ENCODE measurements at regions not wholly inside any gene's neighbourhood (a gene's known extent, or its start where the extent isn't known, plus 50 kb on each side); places are given as distances from the start of the nearest gene placed in this dataset.
"Not testable (repeated sequence)": the region's sequence is repeated elsewhere in the genome, so short reads cannot be mapped to it uniquely, and the experiment has no call there.

DNA sequence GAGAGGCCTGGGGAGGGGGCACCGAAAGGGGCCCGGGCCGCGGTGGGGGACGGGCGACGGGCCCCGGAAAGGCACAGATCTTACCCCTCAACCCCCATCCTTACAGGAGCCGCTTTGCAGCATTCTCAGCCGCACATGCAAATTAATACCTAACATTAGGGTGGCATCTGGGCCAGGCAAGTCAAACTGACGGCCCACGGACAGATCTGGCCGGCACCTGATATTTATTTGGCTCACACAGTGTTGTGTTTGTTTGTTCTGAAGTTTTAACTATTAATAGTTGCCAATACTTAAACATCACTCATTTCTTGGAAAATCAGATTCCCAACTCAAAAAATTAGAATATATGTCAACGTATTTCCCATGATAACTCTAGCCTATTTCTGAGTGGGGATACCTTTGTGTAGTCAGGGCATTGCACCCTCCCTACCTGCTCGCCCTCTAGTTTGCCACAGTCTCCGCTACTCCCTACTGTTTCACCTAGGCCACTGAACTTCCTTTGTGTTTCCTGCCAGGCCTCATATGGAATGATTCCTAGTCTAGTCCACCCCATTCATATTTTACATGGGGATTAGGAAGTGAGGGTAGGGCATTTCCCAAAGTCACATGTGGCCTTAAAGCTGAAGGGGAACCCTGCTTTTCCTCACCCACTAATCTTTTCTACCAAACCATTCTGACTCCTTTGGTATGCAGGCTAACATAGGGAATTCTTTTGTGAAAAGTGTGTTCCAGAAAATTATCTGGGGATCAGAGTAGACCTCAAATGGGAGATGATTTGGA, 71.9 kb upstream of the LARP1 start:
- Histone ChIP-seq H3K36me3 (ENCODE audit: control insufficient read depth, insufficient read depth, low read length) (no peaks in the 10 kb centered on the region), H3K4me3 (ENCODE audit: insufficient read depth, low read depth, low read length, poor library complexity, severe bottlenecking) (peak overlapping the region; percentile 57), H3K9me3 (ENCODE audit: control insufficient read depth, low read length) (no peaks in the 10 kb centered on the region), H3K27me3 (replicated peaks; ENCODE audit: control insufficient read depth, insufficient read depth, low read length, poor library complexity, severe bottlenecking) (no peaks in the 10 kb centered on the region), H3K4me1 (ENCODE audit: control insufficient read depth, insufficient read depth, low read length, poor library complexity, severe bottlenecking) (peaks cover 6% of the 10 kb centered on the region), H3K27ac (ENCODE audit: insufficient read depth, low read length, poor library complexity, severe bottlenecking) (no peak overlapping the region)
- no peak for DNase-seq

DNA sequence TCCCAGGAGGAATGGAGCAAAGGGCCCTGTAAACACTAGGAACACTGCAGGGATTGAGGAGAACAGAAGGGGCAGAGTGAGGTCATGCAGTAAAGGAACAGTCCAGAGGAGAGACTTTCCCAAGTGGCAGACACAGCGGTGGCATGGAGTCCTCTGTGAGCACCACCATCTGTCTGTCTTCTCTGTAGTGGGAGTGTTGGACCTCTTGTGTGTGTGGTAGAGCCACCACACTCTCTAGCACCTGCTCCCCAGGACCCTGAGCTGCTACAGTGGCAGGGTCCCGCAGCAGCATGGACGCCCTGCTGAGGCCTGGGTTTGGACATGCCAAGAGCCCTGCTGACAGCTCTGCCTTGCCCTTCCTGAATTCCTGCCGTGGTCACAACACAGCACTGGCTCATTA, 75.7 kb upstream of the LARP1 start:
- Histone ChIP-seq H3K36me3 (ENCODE audit: control insufficient read depth, insufficient read depth, low read length) (no peaks in the 10 kb centered on the region), H3K4me3 (ENCODE audit: insufficient read depth, low read depth, low read length, poor library complexity, severe bottlenecking) (no peak overlapping the region), H3K9me3 (ENCODE audit: control insufficient read depth, low read length) (no peaks in the 10 kb centered on the region), H3K4me1 (ENCODE audit: control insufficient read depth, insufficient read depth, low read length, poor library complexity, severe bottlenecking) (peaks cover 6% of the 10 kb centered on the region), H3K27me3 (replicated peaks; ENCODE audit: control insufficient read depth, insufficient read depth, low read length, poor library complexity, severe bottlenecking) (no peaks in the 10 kb centered on the region), H3K27ac (ENCODE audit: insufficient read depth, low read length, poor library complexity, severe bottlenecking) (no peak overlapping the region)
- no peak for DNase-seq

DNA sequence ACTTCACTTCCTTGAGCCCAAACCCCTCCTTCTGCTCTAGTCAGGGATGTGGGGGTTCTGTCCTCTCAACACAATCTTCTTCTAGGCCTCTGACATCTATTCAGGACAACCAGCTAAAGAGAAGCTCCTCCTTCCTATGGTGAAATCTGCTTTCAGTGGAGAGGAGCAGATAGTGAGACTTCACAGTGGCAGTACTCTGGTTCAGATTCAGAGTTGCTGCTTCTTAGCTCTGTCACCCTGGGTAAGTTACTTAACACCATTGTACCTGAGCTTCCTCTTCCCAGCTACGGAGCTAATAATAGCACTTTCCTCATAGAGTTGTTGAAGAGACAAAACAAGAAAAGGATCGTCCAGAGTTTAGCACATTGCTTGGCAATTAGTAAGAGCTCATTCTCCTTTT, 77.3 kb upstream of the LARP1 start:
- DNase-seq = no peak
- no peaks in the 10 kb centered on the region for H3K36me3 ChIP-seq (ENCODE audit: control insufficient read depth, insufficient read depth, low read length)
- no peaks in the 10 kb centered on the region for H3K27me3 ChIP-seq (replicated peaks; ENCODE audit: control insufficient read depth, insufficient read depth, low read length, poor library complexity, severe bottlenecking)
- H3K4me1 ChIP-seq (ENCODE audit: control insufficient read depth, insufficient read depth, low read length, poor library complexity, severe bottlenecking) = peaks cover under 1% of the 10 kb centered on the region
- no peaks in the 10 kb centered on the region for H3K9me3 ChIP-seq (ENCODE audit: control insufficient read depth, low read length)
- H3K27ac ChIP-seq (ENCODE audit: insufficient read depth, low read length, poor library complexity, severe bottlenecking) = no peak overlapping the region
- no peak overlapping the region for H3K4me3 ChIP-seq (ENCODE audit: insufficient read depth, low read depth, low read length, poor library complexity, severe bottlenecking)

DNA sequence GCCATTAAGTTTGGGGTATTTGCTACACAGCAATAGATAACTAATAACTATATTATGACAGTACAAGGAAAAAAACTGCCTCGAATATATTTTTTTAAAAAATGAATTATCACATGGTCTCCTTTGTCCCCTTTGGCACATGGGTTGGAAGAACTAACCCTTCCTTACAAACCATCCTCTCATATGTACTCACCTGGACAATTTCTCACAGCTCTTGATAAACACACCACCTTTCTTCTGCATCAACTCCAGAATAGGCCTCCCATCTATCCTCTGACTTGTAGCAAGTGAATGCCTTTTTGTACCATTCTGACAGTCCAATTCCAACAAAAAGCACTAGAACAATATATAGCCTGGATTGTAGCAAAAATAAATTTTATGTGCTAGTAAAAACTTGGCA, 78.7 kb upstream of the LARP1 start:
- no peaks in the 10 kb centered on the region for H3K27me3 ChIP-seq (replicated peaks; ENCODE audit: control insufficient read depth, insufficient read depth, low read length, poor library complexity, severe bottlenecking)
- no peaks in the 10 kb centered on the region for H3K4me1 ChIP-seq (ENCODE audit: control insufficient read depth, insufficient read depth, low read length, poor library complexity, severe bottlenecking)
- no peak overlapping the region for H3K4me3 ChIP-seq (ENCODE audit: insufficient read depth, low read depth, low read length, poor library complexity, severe bottlenecking)
- no peaks in the 10 kb centered on the region for H3K9me3 ChIP-seq (ENCODE audit: control insufficient read depth, low read length)
- no peaks in the 10 kb centered on the region for H3K36me3 ChIP-seq (ENCODE audit: control insufficient read depth, insufficient read depth, low read length)
- no peak for DNase-seq
- H3K27ac ChIP-seq (ENCODE audit: insufficient read depth, low read length, poor library complexity, severe bottlenecking) = no peak overlapping the region

DNA sequence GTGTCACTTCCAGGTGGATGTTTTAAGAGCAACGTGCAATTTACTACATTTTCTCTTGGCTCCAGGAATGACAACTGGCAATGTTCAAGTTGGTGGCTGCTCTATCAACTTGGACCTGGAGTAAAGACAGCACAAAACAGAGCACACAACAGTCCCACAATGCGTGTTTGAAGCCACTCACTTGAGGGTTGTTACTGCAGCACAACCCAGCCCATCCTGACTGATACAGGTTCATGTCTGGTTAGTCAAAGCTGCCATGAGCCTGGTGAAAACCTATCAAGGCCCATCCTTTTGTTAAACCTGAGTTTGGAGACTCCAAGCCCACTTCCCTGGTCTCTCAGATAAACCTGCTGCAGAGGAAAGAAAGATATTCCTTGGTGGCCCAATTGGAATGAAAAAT, 81.1 kb upstream of the LARP1 start:
- DNase-seq = no peak
- H3K27me3 ChIP-seq (replicated peaks; ENCODE audit: control insufficient read depth, insufficient read depth, low read length, poor library complexity, severe bottlenecking) = no peaks in the 10 kb centered on the region
- no peak overlapping the region for H3K27ac ChIP-seq (ENCODE audit: insufficient read depth, low read length, poor library complexity, severe bottlenecking)
- no peak overlapping the region for H3K4me3 ChIP-seq (ENCODE audit: insufficient read depth, low read depth, low read length, poor library complexity, severe bottlenecking)
- H3K36me3 ChIP-seq (ENCODE audit: control insufficient read depth, insufficient read depth, low read length) = no peaks in the 10 kb centered on the region
- H3K4me1 ChIP-seq (ENCODE audit: control insufficient read depth, insufficient read depth, low read length, poor library complexity, severe bottlenecking) = no peaks in the 10 kb centered on the region
- H3K9me3 ChIP-seq (ENCODE audit: control insufficient read depth, low read length) = no peaks in the 10 kb centered on the region

DNA sequence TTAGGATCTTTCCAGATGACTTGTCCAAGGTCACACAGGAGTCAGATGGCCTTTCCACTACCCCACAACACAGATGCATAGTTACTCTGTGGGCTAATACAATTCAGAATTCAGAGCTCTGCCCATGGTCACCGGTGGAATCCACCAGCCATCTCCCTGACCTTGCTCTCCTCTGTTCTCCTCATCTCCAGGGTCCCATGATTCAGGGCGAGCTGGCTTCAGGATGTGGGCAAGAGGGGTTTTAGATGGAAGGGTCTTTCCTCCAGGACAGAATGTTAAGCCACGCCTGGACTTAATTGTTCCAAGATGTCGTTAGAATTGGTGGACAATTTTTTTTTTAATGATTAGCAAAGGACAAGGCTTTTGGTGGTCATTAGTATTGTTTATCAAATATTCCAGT, 81.7 kb upstream of the LARP1 start:
- H3K4me1 ChIP-seq (ENCODE audit: control insufficient read depth, insufficient read depth, low read length, poor library complexity, severe bottlenecking) = no peaks in the 10 kb centered on the region
- H3K27me3 ChIP-seq (replicated peaks; ENCODE audit: control insufficient read depth, insufficient read depth, low read length, poor library complexity, severe bottlenecking) = no peaks in the 10 kb centered on the region
- H3K27ac ChIP-seq (ENCODE audit: insufficient read depth, low read length, poor library complexity, severe bottlenecking) = no peak overlapping the region
- H3K36me3 ChIP-seq (ENCODE audit: control insufficient read depth, insufficient read depth, low read length) = no peaks in the 10 kb centered on the region
- no peak overlapping the region for H3K4me3 ChIP-seq (ENCODE audit: insufficient read depth, low read depth, low read length, poor library complexity, severe bottlenecking)
- H3K9me3 ChIP-seq (ENCODE audit: control insufficient read depth, low read length) = no peaks in the 10 kb centered on the region
- DNase-seq = no peak

DNA sequence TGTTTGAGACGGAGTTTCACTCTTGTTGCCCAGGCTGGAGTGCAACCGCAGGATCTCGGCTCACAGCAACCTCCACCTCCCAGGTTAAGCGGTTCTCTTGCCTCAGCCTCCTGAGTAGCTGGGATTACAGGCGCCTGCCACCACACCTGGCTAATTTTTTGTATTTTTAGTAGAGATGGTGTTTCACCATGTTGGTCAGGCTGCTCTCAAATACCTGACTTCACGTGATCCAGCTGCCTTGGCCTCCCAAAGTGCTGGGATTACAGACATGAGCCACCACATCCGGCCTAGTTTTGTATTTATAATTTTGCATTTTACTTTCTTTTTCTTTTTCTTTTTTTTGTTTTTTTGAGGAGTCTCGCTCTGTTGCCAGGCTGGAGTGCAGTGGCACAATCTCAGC, 85.3 kb upstream of the LARP1 start:
- not testable (repeated sequence) for H3K4me1 ChIP-seq (ENCODE audit: control insufficient read depth, insufficient read depth, low read length, poor library complexity, severe bottlenecking); H3K4me3 ChIP-seq (ENCODE audit: insufficient read depth, low read depth, low read length, poor library complexity, severe bottlenecking); H3K9me3 ChIP-seq (ENCODE audit: control insufficient read depth, low read length); H3K27me3 ChIP-seq (replicated peaks; ENCODE audit: control insufficient read depth, insufficient read depth, low read length, poor library complexity, severe bottlenecking); DNase-seq; H3K27ac ChIP-seq (ENCODE audit: insufficient read depth, low read length, poor library complexity, severe bottlenecking); H3K36me3 ChIP-seq (ENCODE audit: control insufficient read depth, insufficient read depth, low read length)

DNA sequence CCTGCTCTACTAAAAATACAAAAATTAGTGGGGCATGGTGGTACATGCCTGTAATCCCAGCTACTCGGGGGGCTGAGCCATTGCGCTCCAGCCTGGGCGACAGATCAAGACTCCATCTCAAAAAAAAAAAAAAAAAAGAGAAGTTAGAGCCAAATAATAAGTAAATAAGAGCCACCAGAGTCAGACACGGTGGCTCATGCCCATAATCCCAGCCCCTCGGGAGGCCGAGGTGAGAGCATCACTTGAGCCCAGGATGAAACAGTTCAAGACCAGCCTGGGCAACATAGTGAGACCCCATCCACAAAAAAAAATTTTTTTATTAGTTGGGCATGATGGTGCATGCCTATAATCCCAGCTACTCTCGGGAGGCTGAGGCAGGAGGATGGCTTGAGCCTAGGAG, 85.8 kb upstream of the LARP1 start:
- no peaks in the 10 kb centered on the region for H3K27me3 ChIP-seq (replicated peaks; ENCODE audit: control insufficient read depth, insufficient read depth, low read length, poor library complexity, severe bottlenecking)
- no peak overlapping the region for H3K27ac ChIP-seq (ENCODE audit: insufficient read depth, low read length, poor library complexity, severe bottlenecking)
- H3K4me3 ChIP-seq (ENCODE audit: insufficient read depth, low read depth, low read length, poor library complexity, severe bottlenecking) = no peak overlapping the region
- no peaks in the 10 kb centered on the region for H3K36me3 ChIP-seq (ENCODE audit: control insufficient read depth, insufficient read depth, low read length)
- H3K9me3 ChIP-seq (ENCODE audit: control insufficient read depth, low read length) = no peaks in the 10 kb centered on the region
- no peak for DNase-seq
- H3K4me1 ChIP-seq (ENCODE audit: control insufficient read depth, insufficient read depth, low read length, poor library complexity, severe bottlenecking) = no peaks in the 10 kb centered on the region

DNA sequence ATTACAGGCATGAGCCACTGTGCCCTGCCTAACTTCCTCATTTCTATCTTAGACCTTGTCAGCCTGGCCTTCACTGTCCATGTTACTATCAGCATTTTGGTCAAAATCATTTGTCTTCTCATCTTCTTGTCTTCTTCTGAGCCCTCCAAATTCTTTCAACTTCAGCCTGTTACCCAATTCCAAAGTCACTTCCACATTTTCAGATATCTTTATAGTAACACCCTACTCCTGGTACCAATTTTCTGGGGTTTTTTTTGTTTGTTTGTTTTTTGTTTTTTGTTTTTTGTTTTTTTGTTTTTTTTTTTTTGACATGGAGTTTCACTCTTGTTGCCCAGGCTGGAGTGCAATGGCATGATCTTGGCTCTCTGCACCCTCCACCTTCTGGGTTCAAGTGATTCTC, 90.3 kb upstream of the LARP1 start:
- no peak overlapping the region for H3K27ac ChIP-seq (ENCODE audit: insufficient read depth, low read length, poor library complexity, severe bottlenecking)
- no peak overlapping the region for H3K4me3 ChIP-seq (ENCODE audit: insufficient read depth, low read depth, low read length, poor library complexity, severe bottlenecking)
- no peaks in the 10 kb centered on the region for H3K9me3 ChIP-seq (ENCODE audit: control insufficient read depth, low read length)
- DNase-seq = no peak
- no peaks in the 10 kb centered on the region for H3K4me1 ChIP-seq (ENCODE audit: control insufficient read depth, insufficient read depth, low read length, poor library complexity, severe bottlenecking)
- no peaks in the 10 kb centered on the region for H3K36me3 ChIP-seq (ENCODE audit: control insufficient read depth, insufficient read depth, low read length)
- no peaks in the 10 kb centered on the region for H3K27me3 ChIP-seq (replicated peaks; ENCODE audit: control insufficient read depth, insufficient read depth, low read length, poor library complexity, severe bottlenecking)

DNA sequence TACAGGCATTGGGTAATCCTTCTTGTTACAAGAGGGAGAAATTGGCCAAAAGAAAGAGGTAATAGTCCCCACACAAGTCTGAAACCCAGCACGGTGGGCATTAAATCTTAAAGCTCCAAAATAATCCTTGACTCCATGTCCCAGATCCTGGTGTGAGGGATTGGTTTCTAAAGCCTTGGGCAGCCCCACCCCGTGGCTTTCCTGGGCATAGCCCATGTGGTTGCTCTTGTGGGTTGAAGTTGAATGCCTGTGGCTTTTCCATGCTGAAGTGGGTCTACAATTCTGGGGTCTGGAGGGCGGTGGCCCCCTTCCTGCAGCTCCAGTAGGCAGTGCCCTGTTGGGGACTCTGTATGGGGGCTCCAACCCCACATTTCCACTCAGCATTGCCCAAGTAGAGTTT, 91.8 kb upstream of the LARP1 start:
- H3K4me3 ChIP-seq (ENCODE audit: insufficient read depth, low read depth, low read length, poor library complexity, severe bottlenecking) = no peak overlapping the region
- no peaks in the 10 kb centered on the region for H3K36me3 ChIP-seq (ENCODE audit: control insufficient read depth, insufficient read depth, low read length)
- no peaks in the 10 kb centered on the region for H3K27me3 ChIP-seq (replicated peaks; ENCODE audit: control insufficient read depth, insufficient read depth, low read length, poor library complexity, severe bottlenecking)
- no peak overlapping the region for H3K27ac ChIP-seq (ENCODE audit: insufficient read depth, low read length, poor library complexity, severe bottlenecking)
- no peaks in the 10 kb centered on the region for H3K4me1 ChIP-seq (ENCODE audit: control insufficient read depth, insufficient read depth, low read length, poor library complexity, severe bottlenecking)
- no peaks in the 10 kb centered on the region for H3K9me3 ChIP-seq (ENCODE audit: control insufficient read depth, low read length)
- DNase-seq = no peak
